GM19240 (cell line): ENCODE measurements at regions not wholly inside any gene's neighbourhood (a gene's known extent, or its start where the extent isn't known, plus 50 kb on each side); places are given as distances from the start of the nearest gene placed in this dataset.

Source experiments
- DNase-seq: peaks from one replicate; pipeline ENCODE4 v3.0.0; 2011; ENCODE audit warnings: low spot score; ENCODE audit not compliant: insufficient read length

- no peak for DNase-seq
Measured at GRCh38 chr5:56624751-56625150, 190.6 kb upstream of the MAP3K1 start.

- no peak for DNase-seq
Measured at GRCh38 chr5:56622141-56622540, 193.2 kb upstream of the MAP3K1 start.

GRCh38 chr5:56620903-56621677 lies 194.3 kb upstream of the MAP3K1 start:
- no peak for DNase-seq

- no peak for DNase-seq
Measured at GRCh38 chr5:56617998-56618397, 197.4 kb upstream of the MAP3K1 start.

- DNase-seq = no peak
Measured at GRCh38 chr5:56616454-56617160, 198.7 kb upstream of the MAP3K1 start.

- no peak for DNase-seq
Measured at GRCh38 chr5:56615361-56616153, 199.8 kb upstream of the MAP3K1 start.

- no peak for DNase-seq
Measured at GRCh38 chr5:56612759-56613158, 202.6 kb upstream of the MAP3K1 start.

- DNase-seq = no peak
Measured at GRCh38 chr5:56612353-56612752, 203.0 kb upstream of the MAP3K1 start.

GRCh38 chr5:56610093-56610698 lies 205.2 kb upstream of the MAP3K1 start:
- no peak for DNase-seq

GRCh38 chr5:56608217-56608925 lies 207.0 kb upstream of the MAP3K1 start:
- no peak for DNase-seq

- DNase-seq = no peak
Measured at GRCh38 chr5:56607551-56607950, 207.8 kb upstream of the MAP3K1 start.

- DNase-seq = no peak
Measured at GRCh38 chr5:56607074-56607473, 208.3 kb upstream of the MAP3K1 start.

GRCh38 chr5:56606192-56606591 lies 209.2 kb upstream of the MAP3K1 start:
- no peak for DNase-seq

- no peak for DNase-seq
Measured at GRCh38 chr5:56605231-56605630, 210.1 kb upstream of the MAP3K1 start.

- no peak for DNase-seq
Measured at GRCh38 chr5:56601641-56602071, 213.7 kb upstream of the MAP3K1 start.

- no peak for DNase-seq
Measured at GRCh38 chr5:56598941-56599340, 216.4 kb upstream of the MAP3K1 start.

- no peak for DNase-seq
Measured at GRCh38 chr5:56596155-56596554, 219.2 kb upstream of the MAP3K1 start.

- no peak for DNase-seq
Measured at GRCh38 chr5:56595566-56595965, 219.8 kb upstream of the MAP3K1 start.

GRCh38 chr5:56594792-56595191 lies 220.6 kb upstream of the MAP3K1 start:
- no peak for DNase-seq

- no peak for DNase-seq
Measured at GRCh38 chr5:56591081-56591480, 224.3 kb upstream of the MAP3K1 start.

GRCh38 chr5:56589481-56589860 lies 225.9 kb upstream of the MAP3K1 start:
- no peak for DNase-seq
